IMR-90 (cell line): ENCODE measurements at regions not wholly inside any gene's neighbourhood (a gene's known extent, or its start where the extent isn't known, plus 50 kb on each side); places are given as distances from the start of the nearest gene placed in this dataset.

Experiments
- ATAC-seq: fragments of 200-7000 bp; cut with Tn5 transposase; 2 replicates; pipeline ENCODE4 v1.9.1; 2020; ENCODE audit warnings: low read depth, mild to moderate bottlenecking, moderate library complexity
- BruUV-seq: library from RNA; stranded (reverse); fragments of 400-500 nt; replicated peaks from 2 replicates; lab custom pipeline; 2021; lab: Mats Ljungman, UMichigan
- CTCF ChIA-PET: fragments of 300-600 bp; formaldehyde crosslinking; extraction: SDS; loops from one replicate; lab custom pipeline; 2021; ENCODE audit warnings: antibody characterized with exemption; lab: Yijun Ruan, JAX
- POLR2A ChIA-PET: fragments of 300-600 bp; sonication (Branson Sonifier 250); formaldehyde crosslinking; loops from one replicate; lab custom pipeline; 2022; ENCODE audit warnings: antibody characterized with exemption; ENCODE audit not compliant: unreplicated experiment; lab: Charles Lee
- DNase-seq: peaks from one replicate; pipeline ENCODE4 v3.0.0; 2013
- H2AFZ ChIP-seq: replicated peaks from 2 replicates; pipeline ENCODE3; 2013; ENCODE audit warnings: low read length, mild to moderate bottlenecking; ENCODE audit not compliant: poor library complexity
- H2AK5ac ChIP-seq: 2 replicates; pipeline ENCODE4 v1.6.1; 2013; ENCODE audit warnings: low read depth, low read length, inconsistent platforms
- H2AK9ac ChIP-seq: replicated peaks from 2 replicates; pipeline ENCODE3; 2013; ENCODE audit warnings: mild to moderate bottlenecking, low read depth, low read length, moderate library complexity; ENCODE audit not compliant: poor library complexity
- H2BK120ac ChIP-seq: 2 replicates; pipeline ENCODE4 v1.6.1; 2013; ENCODE audit warnings: low read depth, low read length, inconsistent platforms
- H2BK15ac ChIP-seq: 3 replicates; pipeline ENCODE4 v1.6.1; 2013; ENCODE audit warnings: low read depth, low read length, inconsistent platforms
- H2BK20ac ChIP-seq: 2 replicates; pipeline ENCODE4 v1.6.1; 2013; ENCODE audit warnings: low read depth, mild to moderate bottlenecking, inconsistent platforms, low read length, moderate library complexity
- H2BK5ac ChIP-seq: 2 replicates; pipeline ENCODE4 v1.6.1; 2013; ENCODE audit warnings: mild to moderate bottlenecking, low read depth, low read length, inconsistent platforms; ENCODE audit not compliant: poor library complexity, severe bottlenecking
- H3K14ac ChIP-seq: replicated peaks from 2 replicates; pipeline ENCODE4 v1.6.1; 2013; ENCODE audit warnings: low read depth, low read length, inconsistent platforms
- H3K18ac ChIP-seq: 2 replicates; pipeline ENCODE4 v1.6.1; 2013; ENCODE audit warnings: low read depth, low read length, control low read depth
- H3K23ac ChIP-seq: 2 replicates; pipeline ENCODE4 v1.6.1; 2013; ENCODE audit warnings: low read depth, low read length, inconsistent platforms
- H3K27ac ChIP-seq: 2 replicates; pipeline ENCODE4 v1.5.1; 2013; ENCODE audit warnings: mild to moderate bottlenecking, control low read depth, low read length; ENCODE audit not compliant: insufficient read depth
- H3K27me3 ChIP-seq: 2 replicates; pipeline ENCODE4 v1.6.1; 2013; ENCODE audit warnings: low read length; ENCODE audit not compliant: control insufficient read depth, insufficient read depth
- H3K36me3 ChIP-seq: 2 replicates; pipeline ENCODE4 v1.6.1; 2013; ENCODE audit warnings: low read length, mixed read lengths; ENCODE audit not compliant: control insufficient read depth, insufficient read depth
- H3K4ac ChIP-seq: 2 replicates; pipeline ENCODE4 v1.6.1; 2013; ENCODE audit warnings: low read depth, low read length, inconsistent platforms
- H3K4me1 ChIP-seq: 2 replicates; pipeline ENCODE4 v1.6.1; 2013; ENCODE audit warnings: low read length, mixed read lengths; ENCODE audit not compliant: control insufficient read depth, insufficient read depth
- H3K4me2 ChIP-seq: 2 replicates; pipeline ENCODE4 v1.6.1; 2013; ENCODE audit warnings: low read depth, mild to moderate bottlenecking, control low read depth, low read length, moderate library complexity
- H3K4me3 ChIP-seq: 2 replicates; pipeline ENCODE4 v1.5.1; 2013; ENCODE audit warnings: low read depth, mild to moderate bottlenecking, control low read depth, low read length, moderate library complexity; ENCODE audit not compliant: insufficient read depth
- H3K56ac ChIP-seq: 2 replicates; pipeline ENCODE4 v1.6.1; 2013; ENCODE audit warnings: low read length, inconsistent platforms; ENCODE audit not compliant: insufficient read depth; ENCODE audit errors: extremely low read depth
- H3K79me1 ChIP-seq, 2 experiments: 2 replicates each; pipeline ENCODE4 v1.6.1; 2013; ENCODE audit warnings: low read length in 2 of 2, inconsistent platforms in 1 of 2, low read depth in 1 of 2
- H3K9ac ChIP-seq: 2 replicates; pipeline ENCODE4 v1.6.1; 2013; ENCODE audit warnings: low read depth, low read length, control low read depth
- H3K9me1 ChIP-seq: 2 replicates; pipeline ENCODE4 v1.6.1; 2013; ENCODE audit warnings: low read length, inconsistent platforms; ENCODE audit not compliant: insufficient read depth
- H3K9me3 ChIP-seq: 2 replicates; pipeline ENCODE4 v1.6.1; 2013; ENCODE audit warnings: low read length; ENCODE audit not compliant: control insufficient read depth, insufficient read depth
- H4K20me1 ChIP-seq: 2 replicates; pipeline ENCODE4 v1.6.1; 2013; ENCODE audit warnings: low read length, inconsistent platforms; ENCODE audit not compliant: insufficient read depth
- H4K5ac ChIP-seq: 2 replicates; pipeline ENCODE4 v1.6.1; 2013; ENCODE audit warnings: mild to moderate bottlenecking, low read depth, low read length, control low read depth
- H4K8ac ChIP-seq, 2 experiments: 2 replicates each; pipeline ENCODE4 v1.6.1; 2013; ENCODE audit warnings: low read depth in 2 of 2, low read length in 2 of 2, control low read depth in 1 of 2, inconsistent platforms in 1 of 2
- H4K91ac ChIP-seq: 2 replicates; pipeline ENCODE4 v1.6.1; 2013; ENCODE audit warnings: low read depth, low read length, inconsistent platforms; ENCODE audit not compliant: insufficient read depth
- BHLHE40 ChIP-seq: fragments of 150-350 bp; IDR thresholded peaks from 2 replicates; pipeline ENCODE4 v1.6.1; 2016; ENCODE audit warnings: mild to moderate bottlenecking, low read depth, low read length
- CEBPB ChIP-seq: IDR thresholded peaks from 2 replicates; pipeline ENCODE4 v1.6.1; 2012; ENCODE audit warnings: low read depth, low read length, improper control_type of control experiment
- CHD1 ChIP-seq: IDR thresholded peaks from 2 replicates; pipeline ENCODE4 v1.6.1; 2012; ENCODE audit warnings: low read depth, low read length, improper control_type of control experiment
- FOS ChIP-seq: fragments of 150-350 bp; IDR thresholded peaks from 2 replicates; pipeline ENCODE4 v1.6.1; 2016; ENCODE audit warnings: low read depth, low read length
- MAFK ChIP-seq: IDR thresholded peaks from 2 replicates; pipeline ENCODE4 v1.6.1; 2012; ENCODE audit warnings: low read depth, low read length, improper control_type of control experiment
- MAZ ChIP-seq: IDR thresholded peaks from 2 replicates; pipeline ENCODE4 v1.6.1; 2012; ENCODE audit warnings: low read depth, mild to moderate bottlenecking, low read length, improper control_type of control experiment, moderate library complexity, borderline replicate concordance
- NFE2L2 ChIP-seq: fragments of 150-350 bp; IDR thresholded peaks from 2 replicates; pipeline ENCODE4 v1.6.1; 2016; ENCODE audit warnings: low read depth, mild to moderate bottlenecking, low read length
- RAD21 ChIP-seq: IDR thresholded peaks from 2 replicates; pipeline ENCODE4 v1.6.1; 2012; ENCODE audit warnings: low read length, improper control_type of control experiment
- RCOR1 ChIP-seq: IDR thresholded peaks from 2 replicates; pipeline ENCODE4 v1.6.1; 2012; ENCODE audit warnings: mild to moderate bottlenecking, low read length, improper control_type of control experiment; ENCODE audit not compliant: insufficient replicate concordance
- RFX5 ChIP-seq: IDR thresholded peaks from 2 replicates; pipeline ENCODE4 v1.8.0; 2012; ENCODE audit warnings: low read depth, mild to moderate bottlenecking, low read length, moderate library complexity
- SMC3 ChIP-seq: fragments of 150-350 bp; IDR thresholded peaks from 2 replicates; pipeline ENCODE4 v1.6.1; 2016; ENCODE audit warnings: low read depth, mild to moderate bottlenecking, antibody characterized with exemption, low read length, moderate library complexity
- WGBS, 2 experiments: methylation state at CpG; one replicate each; pipeline versions ENCODE4 v1.1.5 to v1.1.7; 2013; ENCODE audit warnings: missing lambda C conversion rate in 2 of 2; ENCODE audit not compliant: insufficient read length in 1 of 2; ENCODE audit errors: extremely low coverage in 2 of 2; 5-methylcytosine and 5-hydroxymethylcytosine counted together
- dilution Hi-C: fragments of 300-500 bp; cut with HindIII; formaldehyde crosslinking; loops from one replicate; pipeline ENCODE4 v1.14.3; 2018; ENCODE audit warnings: low sequenced_read_pairs; ENCODE audit not compliant: unreplicated experiment
- in situ Hi-C: fragments of 300-500 bp; cut with MboI; formaldehyde crosslinking; loops from 3 replicates; pipeline ENCODE4 v1.14.3; 2019; ENCODE audit warnings: low sequenced_read_pairs, inconsistent platforms, mixed read lengths
- intact Hi-C: fragments of 100-400 bp; cut with micrococcal nuclease; formaldehyde crosslinking; loops from 2 replicates; pipeline ENCODE4 v1.10.0; 2022
- TF ChIP-seq, protein P1 (sequence below): fragments of 150-350 bp; IDR thresholded peaks from 2 replicates; pipeline ENCODE4 v1.6.1; 2017; ENCODE audit warnings: mild to moderate bottlenecking, antibody characterized with exemption, low read length, low read depth
- TF ChIP-seq, protein P2 (sequence below): conservative IDR thresholded peaks from 2 replicates; pipeline ENCODE4 v1.5.1; 2012; ENCODE audit warnings: mild to moderate bottlenecking, low read depth, low read length, improper control_type of control experiment

DNA sequence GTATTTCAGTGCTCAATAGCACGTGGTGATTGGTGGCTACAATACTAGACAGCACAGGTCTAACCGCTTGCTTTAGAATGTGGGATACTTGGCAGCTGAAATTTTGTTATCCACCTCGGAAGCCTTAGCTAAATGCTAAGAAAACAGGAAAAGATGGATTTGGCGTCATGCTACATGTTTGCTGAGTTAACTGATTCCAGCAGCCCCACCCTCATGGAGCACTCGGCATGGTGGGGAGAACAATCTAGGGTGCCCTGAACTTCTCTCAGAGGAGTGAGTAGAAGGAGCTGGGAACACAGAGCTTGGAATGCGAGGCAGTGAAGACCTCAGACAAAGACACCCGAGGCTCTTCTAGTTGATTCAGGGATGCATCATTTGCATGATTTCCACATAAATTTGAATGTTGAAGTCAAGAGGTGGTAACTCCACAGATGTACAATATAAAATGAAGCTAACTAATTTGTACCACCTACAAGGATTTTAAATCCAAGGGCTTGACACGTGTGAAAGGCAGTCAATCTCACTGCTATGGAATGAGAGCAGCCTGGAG, 145.1 kb upstream of the FSTL4 start:
- Histone ChIP-seq H3K27ac (no peak overlapping the region), H4K20me1 (no peaks in the 10 kb centered on the region), H3K9me3 (no peaks in the 10 kb centered on the region), H2BK120ac (no peak overlapping the region), H4K5ac (no peak overlapping the region), H3K18ac (no peak overlapping the region), H2AK5ac (no peak overlapping the region), H3K36me3 (no peaks in the 10 kb centered on the region), H4K8ac (no peak overlapping the region), H3K56ac (no peak overlapping the region), H3K4ac (no peak overlapping the region), H2BK5ac (no peak overlapping the region), H2BK20ac (no peak overlapping the region), H2AFZ (no peak overlapping the region), H4K91ac (no peak overlapping the region), H2BK15ac (no peak overlapping the region), H3K79me1 (no peaks in the 10 kb centered on the region), H3K4me2 (no peak overlapping the region), H3K27me3 (peaks cover 3% of the 10 kb centered on the region), H3K23ac (no peak overlapping the region), H3K14ac (no peak overlapping the region), H2AK9ac (no peak overlapping the region), H3K9ac (no peak overlapping the region), H3K4me1 (no peaks in the 10 kb centered on the region), H3K4me3 (no peak overlapping the region), H3K9me1 (no peaks in the 10 kb centered on the region)
- no TSS peak for BruUV-seq
- no peak for DNase-seq
- TF ChIP-seq, protein P1, sequence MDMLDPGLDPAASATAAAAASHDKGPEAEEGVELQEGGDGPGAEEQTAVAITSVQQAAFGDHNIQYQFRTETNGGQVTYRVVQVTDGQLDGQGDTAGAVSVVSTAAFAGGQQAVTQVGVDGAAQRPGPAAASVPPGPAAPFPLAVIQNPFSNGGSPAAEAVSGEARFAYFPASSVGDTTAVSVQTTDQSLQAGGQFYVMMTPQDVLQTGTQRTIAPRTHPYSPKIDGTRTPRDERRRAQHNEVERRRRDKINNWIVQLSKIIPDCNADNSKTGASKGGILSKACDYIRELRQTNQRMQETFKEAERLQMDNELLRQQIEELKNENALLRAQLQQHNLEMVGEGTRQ, result no peak
- TF ChIP-seq RAD21, result no peak
- TF ChIP-seq RCOR1, result no peak
- no peak for TF ChIP-seq BHLHE40
- TF ChIP-seq CHD1, result no peak
- TF ChIP-seq, protein P2, sequence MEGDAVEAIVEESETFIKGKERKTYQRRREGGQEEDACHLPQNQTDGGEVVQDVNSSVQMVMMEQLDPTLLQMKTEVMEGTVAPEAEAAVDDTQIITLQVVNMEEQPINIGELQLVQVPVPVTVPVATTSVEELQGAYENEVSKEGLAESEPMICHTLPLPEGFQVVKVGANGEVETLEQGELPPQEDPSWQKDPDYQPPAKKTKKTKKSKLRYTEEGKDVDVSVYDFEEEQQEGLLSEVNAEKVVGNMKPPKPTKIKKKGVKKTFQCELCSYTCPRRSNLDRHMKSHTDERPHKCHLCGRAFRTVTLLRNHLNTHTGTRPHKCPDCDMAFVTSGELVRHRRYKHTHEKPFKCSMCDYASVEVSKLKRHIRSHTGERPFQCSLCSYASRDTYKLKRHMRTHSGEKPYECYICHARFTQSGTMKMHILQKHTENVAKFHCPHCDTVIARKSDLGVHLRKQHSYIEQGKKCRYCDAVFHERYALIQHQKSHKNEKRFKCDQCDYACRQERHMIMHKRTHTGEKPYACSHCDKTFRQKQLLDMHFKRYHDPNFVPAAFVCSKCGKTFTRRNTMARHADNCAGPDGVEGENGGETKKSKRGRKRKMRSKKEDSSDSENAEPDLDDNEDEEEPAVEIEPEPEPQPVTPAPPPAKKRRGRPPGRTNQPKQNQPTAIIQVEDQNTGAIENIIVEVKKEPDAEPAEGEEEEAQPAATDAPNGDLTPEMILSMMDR, result no peak
- no peak for TF ChIP-seq MAZ
- TF ChIP-seq RFX5, result no peak
- TF ChIP-seq NFE2L2, result no peak
- TF ChIP-seq CEBPB, result no peak
- no peak for TF ChIP-seq FOS
- TF ChIP-seq MAFK, result no peak
- TF ChIP-seq SMC3, result no peak
- no peak for ATAC-seq
- intact Hi-C loops (loop anchor here (10.0 kb wide), 1 partner anchor 187 kb away; no protein-coding TSS in a partner anchor), dilution Hi-C loops (no loop called here), in situ Hi-C loops (no loop called here)
- 0% methylated on average over 1 of the region's 8 CpGs; no CpG with 5 or more reads in 1 of the 2 experiments for WGBS, 2 experiments
- ChIA-PET CTCF (no interaction called here), POLR2A (no interaction called here)
